ENCODE measurements at regions not wholly inside any gene's neighbourhood (a gene's known extent, or its start where the extent isn't known, plus 50 kb on each side); places are given as distances from the start of the nearest gene placed in this dataset.

DNA sequence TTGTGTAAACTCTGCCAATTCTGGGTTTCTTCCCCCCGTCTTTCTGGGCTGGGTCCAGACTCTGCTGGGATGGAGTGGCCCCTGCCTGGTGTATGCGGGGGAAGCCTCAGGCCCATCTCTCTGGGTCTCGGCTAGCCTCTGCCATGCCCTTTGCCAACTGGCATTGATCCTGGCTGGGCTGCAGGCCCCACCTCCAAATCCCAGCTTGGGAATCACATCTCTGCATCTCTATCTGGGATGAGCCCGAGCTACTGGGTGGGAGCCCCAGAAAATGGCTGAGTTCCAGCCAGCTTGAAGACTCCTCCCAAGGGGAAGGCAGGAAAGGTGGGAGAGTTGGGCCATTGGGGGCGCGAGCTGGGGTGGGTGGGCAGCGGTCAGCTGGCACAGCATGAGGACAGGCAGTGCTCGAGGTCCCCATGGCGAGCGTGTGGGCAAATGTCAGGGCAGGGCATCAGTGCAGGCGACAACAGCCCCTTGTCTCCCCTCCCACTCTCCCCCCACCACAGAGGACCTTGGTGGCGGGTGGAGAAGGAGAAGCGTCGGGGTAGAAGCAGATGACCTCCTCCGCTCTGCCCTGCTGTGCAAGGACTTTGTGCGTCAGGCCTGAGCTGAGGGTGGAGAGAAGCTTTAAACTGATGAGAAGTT, 139.4 kb downstream of the ASB1 start:
- H3K4me3 Mint-ChIP-seq: no peak overlapping the region
- DNase-seq: no peak
- H3K27ac Mint-ChIP-seq: no peak overlapping the region
- TF ChIP-seq, protein P1, sequence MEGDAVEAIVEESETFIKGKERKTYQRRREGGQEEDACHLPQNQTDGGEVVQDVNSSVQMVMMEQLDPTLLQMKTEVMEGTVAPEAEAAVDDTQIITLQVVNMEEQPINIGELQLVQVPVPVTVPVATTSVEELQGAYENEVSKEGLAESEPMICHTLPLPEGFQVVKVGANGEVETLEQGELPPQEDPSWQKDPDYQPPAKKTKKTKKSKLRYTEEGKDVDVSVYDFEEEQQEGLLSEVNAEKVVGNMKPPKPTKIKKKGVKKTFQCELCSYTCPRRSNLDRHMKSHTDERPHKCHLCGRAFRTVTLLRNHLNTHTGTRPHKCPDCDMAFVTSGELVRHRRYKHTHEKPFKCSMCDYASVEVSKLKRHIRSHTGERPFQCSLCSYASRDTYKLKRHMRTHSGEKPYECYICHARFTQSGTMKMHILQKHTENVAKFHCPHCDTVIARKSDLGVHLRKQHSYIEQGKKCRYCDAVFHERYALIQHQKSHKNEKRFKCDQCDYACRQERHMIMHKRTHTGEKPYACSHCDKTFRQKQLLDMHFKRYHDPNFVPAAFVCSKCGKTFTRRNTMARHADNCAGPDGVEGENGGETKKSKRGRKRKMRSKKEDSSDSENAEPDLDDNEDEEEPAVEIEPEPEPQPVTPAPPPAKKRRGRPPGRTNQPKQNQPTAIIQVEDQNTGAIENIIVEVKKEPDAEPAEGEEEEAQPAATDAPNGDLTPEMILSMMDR (IDR thresholded peaks at IDR 0.05): no peak
- H3K4me1 Mint-ChIP-seq: peaks cover 54% of the 10 kb centered on the region
- peaks cover 4% of the 10 kb centered on the region for H3K9me3 Mint-ChIP-seq
- peaks cover 10% of the 10 kb centered on the region for H3K27me3 Mint-ChIP-seq (ENCODE audit: low read depth, poor library complexity)
- H3K36me3 Mint-ChIP-seq (ENCODE audit: low read depth): no peaks in the 10 kb centered on the region

DNA sequence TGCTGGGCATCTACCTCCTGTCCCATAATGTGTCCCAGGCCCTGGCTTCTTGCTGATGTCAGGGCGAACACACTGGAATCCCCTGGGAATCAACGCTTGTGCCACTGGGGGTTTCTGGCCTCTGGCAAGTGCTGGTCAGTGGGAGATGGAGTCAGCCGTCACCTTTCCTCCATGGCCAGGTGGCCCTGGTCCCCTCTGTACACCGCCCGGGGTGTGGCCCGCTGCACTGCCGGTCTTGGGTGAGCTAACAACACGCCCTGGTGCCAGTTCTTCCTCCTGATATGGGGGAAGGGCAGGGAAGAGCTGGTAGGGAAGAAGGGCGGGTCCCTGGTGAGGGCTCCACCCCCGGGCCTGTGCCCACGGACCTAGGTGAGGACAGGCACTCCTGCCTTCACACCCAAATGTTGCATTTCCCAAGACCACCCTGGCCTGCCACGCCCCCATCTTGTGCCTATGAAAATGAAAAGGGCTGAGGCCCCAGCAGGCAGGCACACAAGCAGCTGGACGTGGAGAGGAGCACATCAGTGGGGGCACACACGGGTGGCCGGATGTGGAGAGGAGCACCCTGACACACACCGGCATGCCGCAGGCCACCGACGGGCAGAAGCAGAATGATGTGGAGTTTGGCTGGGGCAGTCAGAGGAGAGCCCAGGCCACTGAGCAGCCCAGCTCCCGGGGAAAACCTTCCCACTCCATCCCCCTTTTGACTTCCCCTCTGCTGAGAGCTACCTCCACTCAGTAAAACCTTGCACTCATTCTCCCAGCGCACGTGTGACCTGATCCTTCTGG, 140.5 kb downstream of the ASB1 start:
- Mint-ChIP-seq H3K4me1 (peaks cover 64% of the 10 kb centered on the region), H3K27ac (no peak overlapping the region), H3K4me3 (no peak overlapping the region), H3K27me3 (ENCODE audit: low read depth, poor library complexity) (peaks cover 5% of the 10 kb centered on the region), H3K9me3 (peaks cover 4% of the 10 kb centered on the region), H3K36me3 (ENCODE audit: low read depth) (no peaks in the 10 kb centered on the region)
- TF ChIP-seq, protein P1 (IDR thresholded peaks at IDR 0.05): no peak
- DNase-seq: no peak

DNA sequence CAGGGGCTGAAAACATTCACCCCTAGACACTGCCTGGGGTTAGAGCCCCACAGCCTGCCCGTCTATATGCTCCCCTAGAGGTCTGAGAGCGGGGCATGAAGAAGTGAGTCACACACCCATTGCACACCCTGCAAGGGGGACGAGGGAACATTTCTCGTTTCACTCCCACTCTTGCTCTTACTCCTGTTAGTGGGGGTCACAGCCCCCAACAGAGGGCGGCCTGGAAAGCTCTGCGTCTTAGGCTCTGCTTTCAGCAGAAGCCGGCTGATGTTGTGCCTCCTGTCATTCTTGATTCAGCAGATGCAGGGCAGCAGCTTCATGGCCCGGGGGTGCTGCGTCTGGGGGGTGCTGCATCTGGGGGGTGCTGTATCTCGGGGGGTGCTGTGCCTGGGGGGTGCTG, 141.3 kb downstream of the ASB1 start:
- no peak for DNase-seq
- H3K27ac Mint-ChIP-seq: no peak overlapping the region
- peaks cover 5% of the 10 kb centered on the region for H3K27me3 Mint-ChIP-seq (ENCODE audit: low read depth, poor library complexity)
- peaks cover 64% of the 10 kb centered on the region for H3K4me1 Mint-ChIP-seq
- H3K36me3 Mint-ChIP-seq (ENCODE audit: low read depth): no peaks in the 10 kb centered on the region
- TF ChIP-seq, protein P1 (IDR thresholded peaks at IDR 0.05): no peak
- H3K9me3 Mint-ChIP-seq: peaks cover 4% of the 10 kb centered on the region
- H3K4me3 Mint-ChIP-seq: no peak overlapping the region

DNA sequence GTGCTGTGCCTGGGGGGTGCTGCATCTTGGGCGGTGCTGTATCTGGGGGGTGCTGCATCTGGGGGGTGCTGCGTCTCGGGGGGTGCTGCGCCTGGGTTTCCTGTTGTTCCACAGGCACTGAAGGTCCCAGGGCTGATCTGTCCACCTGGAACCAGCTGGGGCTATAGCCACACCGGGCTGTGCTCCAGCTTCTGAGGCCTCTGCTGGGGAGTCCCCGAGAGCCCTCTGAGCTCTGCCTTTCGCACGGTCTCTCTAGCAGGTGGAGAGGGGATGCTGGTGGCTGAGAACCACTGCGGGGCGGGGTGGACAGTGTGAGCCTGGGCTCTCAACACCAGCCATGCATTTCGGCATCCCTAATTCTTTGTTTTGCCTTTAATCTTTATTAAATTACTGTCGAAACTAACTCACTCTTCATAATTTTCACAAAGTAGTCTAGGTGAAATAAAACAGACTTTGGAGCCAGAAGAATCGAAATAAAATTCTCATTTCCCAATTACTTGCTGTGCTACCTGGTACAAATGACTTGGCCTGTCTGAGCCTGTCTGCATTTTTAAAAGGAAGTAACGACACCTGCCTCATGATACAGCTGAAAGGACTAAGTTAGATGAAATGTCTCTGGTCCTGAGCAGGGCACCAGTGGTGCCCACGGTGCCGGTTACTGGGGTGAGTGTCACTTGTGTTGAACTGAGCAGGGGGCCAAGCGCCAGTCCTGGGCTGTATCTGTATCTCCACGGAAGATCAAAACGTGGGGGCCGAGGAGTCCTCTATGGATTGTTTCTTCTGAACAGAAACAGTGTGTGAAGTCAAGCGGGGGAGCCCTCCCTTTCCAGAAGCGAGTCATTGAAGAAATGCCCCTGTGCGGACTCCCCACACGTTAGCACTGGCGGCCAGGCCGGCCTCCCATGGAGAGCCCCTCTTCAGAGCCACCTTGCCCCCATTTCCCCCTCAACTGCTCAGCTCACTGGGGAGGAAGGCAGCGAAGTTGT, 142.0 kb downstream of the ASB1 start:
- no peak for DNase-seq
- peaks cover 57% of the 10 kb centered on the region for H3K4me1 Mint-ChIP-seq
- no peak overlapping the region for H3K4me3 Mint-ChIP-seq
- peaks cover 1% of the 10 kb centered on the region for H3K27me3 Mint-ChIP-seq (ENCODE audit: low read depth, poor library complexity)
- TF ChIP-seq, protein P1 (IDR thresholded peaks at IDR 0.05): no peak
- peak overlapping the region; percentile 16 for H3K27ac Mint-ChIP-seq
- H3K36me3 Mint-ChIP-seq (ENCODE audit: low read depth): no peaks in the 10 kb centered on the region
- H3K9me3 Mint-ChIP-seq: peaks cover 4% of the 10 kb centered on the region

DNA sequence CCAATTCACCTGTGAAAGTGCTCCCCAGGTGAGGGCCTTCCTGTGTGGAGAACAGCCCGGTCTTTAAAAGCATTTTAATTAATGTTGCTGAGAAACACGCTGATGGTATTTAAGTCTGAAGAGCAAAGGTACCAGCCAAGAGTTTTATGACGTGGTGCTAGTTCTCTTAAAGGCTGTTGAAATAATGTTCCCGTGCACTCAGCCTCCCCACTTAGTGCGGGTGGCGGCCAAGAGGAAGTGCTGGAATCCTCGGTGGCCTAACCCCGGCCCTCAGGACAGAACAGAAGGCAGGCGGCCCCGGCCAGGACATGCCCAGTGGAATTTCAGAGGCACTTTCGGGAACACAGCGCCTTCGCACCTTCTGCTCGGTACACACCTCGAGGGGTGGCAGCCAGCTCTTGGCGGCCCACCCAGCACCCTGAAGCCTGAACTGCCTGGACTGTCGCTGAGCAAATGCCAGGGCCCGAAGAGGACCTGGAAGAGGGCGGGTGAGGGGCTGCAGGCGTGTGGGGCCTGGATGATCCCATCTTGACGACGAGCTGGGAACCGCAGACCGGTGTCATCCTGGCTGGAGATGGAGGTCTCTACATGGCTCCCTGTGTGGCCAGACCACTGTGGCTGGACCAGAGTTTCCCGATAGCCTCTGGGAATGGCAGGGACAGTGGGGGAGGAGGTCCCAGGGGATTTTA, 142.9 kb downstream of the ASB1 start:
- Mint-ChIP-seq H3K36me3 (ENCODE audit: low read depth) (no peaks in the 10 kb centered on the region), H3K9me3 (peaks cover 4% of the 10 kb centered on the region), H3K27me3 (ENCODE audit: low read depth, poor library complexity) (peaks cover under 1% of the 10 kb centered on the region), H3K4me3 (no peak overlapping the region), H3K27ac (no peak overlapping the region), H3K4me1 (peaks cover 55% of the 10 kb centered on the region)
- no peak for DNase-seq
- TF ChIP-seq, protein P1 (IDR thresholded peaks at IDR 0.05): no peak
